ENCODE measurements at regions not wholly inside any gene's neighbourhood (a gene's known extent, or its start where the extent isn't known, plus 50 kb on each side); places are given as distances from the start of the nearest gene placed in this dataset.

DNA sequence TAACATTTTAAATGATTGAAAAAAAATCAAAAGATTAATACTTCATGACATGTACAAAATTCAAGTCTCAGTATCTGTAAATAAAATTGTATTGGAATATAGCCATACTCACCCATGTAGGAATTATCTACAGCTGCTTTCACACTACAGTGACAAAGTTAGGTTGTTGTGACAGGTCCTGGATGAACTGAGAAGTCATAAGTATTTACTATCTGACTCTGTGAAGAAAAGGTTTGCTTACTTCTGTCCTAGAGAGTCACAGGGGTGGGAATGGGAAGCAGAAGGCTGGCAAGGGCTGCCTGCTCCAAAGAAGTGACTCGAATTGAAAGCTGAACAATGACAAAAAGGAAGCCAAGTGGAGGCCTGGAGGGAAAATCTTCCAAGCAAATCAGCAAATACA lies 155.2 kb downstream of the SLC30A10 start:
- TF ChIP-seq, protein P1, sequence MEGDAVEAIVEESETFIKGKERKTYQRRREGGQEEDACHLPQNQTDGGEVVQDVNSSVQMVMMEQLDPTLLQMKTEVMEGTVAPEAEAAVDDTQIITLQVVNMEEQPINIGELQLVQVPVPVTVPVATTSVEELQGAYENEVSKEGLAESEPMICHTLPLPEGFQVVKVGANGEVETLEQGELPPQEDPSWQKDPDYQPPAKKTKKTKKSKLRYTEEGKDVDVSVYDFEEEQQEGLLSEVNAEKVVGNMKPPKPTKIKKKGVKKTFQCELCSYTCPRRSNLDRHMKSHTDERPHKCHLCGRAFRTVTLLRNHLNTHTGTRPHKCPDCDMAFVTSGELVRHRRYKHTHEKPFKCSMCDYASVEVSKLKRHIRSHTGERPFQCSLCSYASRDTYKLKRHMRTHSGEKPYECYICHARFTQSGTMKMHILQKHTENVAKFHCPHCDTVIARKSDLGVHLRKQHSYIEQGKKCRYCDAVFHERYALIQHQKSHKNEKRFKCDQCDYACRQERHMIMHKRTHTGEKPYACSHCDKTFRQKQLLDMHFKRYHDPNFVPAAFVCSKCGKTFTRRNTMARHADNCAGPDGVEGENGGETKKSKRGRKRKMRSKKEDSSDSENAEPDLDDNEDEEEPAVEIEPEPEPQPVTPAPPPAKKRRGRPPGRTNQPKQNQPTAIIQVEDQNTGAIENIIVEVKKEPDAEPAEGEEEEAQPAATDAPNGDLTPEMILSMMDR (IDR thresholded peaks at IDR 0.05): no peak
- TF ChIP-seq FOXM1 (IDR thresholded peaks at IDR 0.05; ENCODE audit: low read depth) (no peak), JUND (IDR thresholded peaks at IDR 0.05) (no peak), TEAD4 (IDR thresholded peaks at IDR 0.05; ENCODE audit: borderline replicate concordance, insufficient read depth) (no peak)
- TF ChIP-seq, protein P2, sequence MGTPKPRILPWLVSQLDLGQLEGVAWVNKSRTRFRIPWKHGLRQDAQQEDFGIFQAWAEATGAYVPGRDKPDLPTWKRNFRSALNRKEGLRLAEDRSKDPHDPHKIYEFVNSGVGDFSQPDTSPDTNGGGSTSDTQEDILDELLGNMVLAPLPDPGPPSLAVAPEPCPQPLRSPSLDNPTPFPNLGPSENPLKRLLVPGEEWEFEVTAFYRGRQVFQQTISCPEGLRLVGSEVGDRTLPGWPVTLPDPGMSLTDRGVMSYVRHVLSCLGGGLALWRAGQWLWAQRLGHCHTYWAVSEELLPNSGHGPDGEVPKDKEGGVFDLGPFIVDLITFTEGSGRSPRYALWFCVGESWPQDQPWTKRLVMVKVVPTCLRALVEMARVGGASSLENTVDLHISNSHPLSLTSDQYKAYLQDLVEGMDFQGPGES (IDR thresholded peaks at IDR 0.05; ENCODE audit: low read depth, low read length): no peak

Data from SK-N-SH (cell line).